HEK293T (cell line): ENCODE measurements at regions not wholly inside any gene's neighbourhood (a gene's known extent, or its start where the extent isn't known, plus 50 kb on each side); places are given as distances from the start of the nearest gene placed in this dataset.

Experiments used
- BHLHE40 ChIP-seq: fragments of 450-650 bp; IDR thresholded peaks from 2 replicates; pipeline ENCODE4 v1.6.1; 2016; ENCODE audit warnings: mild to moderate bottlenecking, moderate library complexity, borderline replicate concordance
- ELF4 ChIP-seq: fragments of 450-650 bp; IDR thresholded peaks from 2 replicates; pipeline ENCODE4 v1.6.1; 2017; ENCODE audit warnings: antibody characterized with exemption
- FOXA1 ChIP-seq: fragments of 450-650 bp; IDR thresholded peaks from 2 replicates; pipeline ENCODE4 v1.6.1; 2016; ENCODE audit warnings: mild to moderate bottlenecking
- FOXK2 ChIP-seq: fragments of 450-650 bp; IDR thresholded peaks from 2 replicates; pipeline ENCODE4 v1.6.1; 2016; ENCODE audit warnings: mild to moderate bottlenecking
- FOXM1 ChIP-seq: fragments of 450-650 bp; IDR thresholded peaks from 2 replicates; pipeline ENCODE4 v1.6.1; 2017; ENCODE audit warnings: mild to moderate bottlenecking, borderline replicate concordance
- HDGF ChIP-seq: fragments of 450-650 bp; IDR thresholded peaks from 2 replicates; pipeline ENCODE4 v1.6.1; 2017; ENCODE audit warnings: antibody characterized with exemption, borderline replicate concordance
- L3MBTL2 ChIP-seq: fragments of 450-650 bp; conservative IDR thresholded peaks from 2 replicates; pipeline ENCODE4 v1.6.1; 2016; ENCODE audit warnings: mild to moderate bottlenecking
- SUZ12 ChIP-seq: fragments of 450-650 bp; IDR thresholded peaks from 2 replicates; pipeline ENCODE4 v1.6.1; 2016; ENCODE audit warnings: mild to moderate bottlenecking
- TARDBP ChIP-seq: fragments of 450-650 bp; IDR thresholded peaks from 2 replicates; pipeline ENCODE4 v1.6.1; 2016
- ZNF384 ChIP-seq: fragments of 450-650 bp; IDR thresholded peaks from 2 replicates; pipeline ENCODE4 v1.6.1; 2016

- no peak for TF ChIP-seq L3MBTL2
- TF ChIP-seq SUZ12, result no peak
- no peak for TF ChIP-seq TARDBP
- TF ChIP-seq FOXK2, result no peak
- no peak for TF ChIP-seq FOXA1
- TF ChIP-seq FOXM1, result no peak
- TF ChIP-seq BHLHE40, result no peak
- no peak for TF ChIP-seq HDGF
- no peak for TF ChIP-seq ZNF384
- TF ChIP-seq ELF4, result no peak
These were observed 53.4 kb upstream of the GCSH start for GRCh38 chr16:81149614-81150013.
